ENCODE measurements at regions not wholly inside any gene's neighbourhood (a gene's known extent, or its start where the extent isn't known, plus 50 kb on each side); places are given as distances from the start of the nearest gene placed in this dataset.

Small RNA genes lying in the stretch of these regions (small RNA-seq; reads per million reads assigned to genes)
- gene AL603755.1 = 0 reads per million in 7 experiments

All from SK-N-SH (cell line).